Pons (tissue), 1 donor: ENCODE measurements at regions not wholly inside any gene's neighbourhood (a gene's known extent, or its start where the extent isn't known, plus 50 kb on each side); places are given as distances from the start of the nearest gene placed in this dataset.
A peak's percentile ranks its signal among the peaks of the same experiment; 100 is the strongest.

ENCODE experiments used
- DNase-seq: peaks from one replicate; pipeline ENCODE4 v3.0.0-alpha.2; 2016; ENCODE audit warnings: low spot score

- no peak for DNase-seq
Measured at GRCh38 chr5:3362606-3362910, 233.1 kb upstream of the IRX1 start.

GRCh38 chr5:3361811-3362605, 233.6 kb upstream of the IRX1 start:
- DNase-seq, result no peak

- peak; percentile 2 for DNase-seq
Measured at GRCh38 chr5:3359642-3360041, 236.0 kb upstream of the IRX1 start.

GRCh38 chr5:3357291-3357690, 238.3 kb upstream of the IRX1 start:
- DNase-seq, result no peak

- DNase-seq, result no peak
Measured at GRCh38 chr5:3356016-3356415, 239.6 kb upstream of the IRX1 start.

GRCh38 chr5:3355126-3355525, 240.5 kb upstream of the IRX1 start:
- DNase-seq, result no peak

GRCh38 chr5:3354606-3355005, 241.0 kb upstream of the IRX1 start:
- DNase-seq, result no peak

- no peak for DNase-seq
Measured at GRCh38 chr5:3353561-3353960, 242.1 kb upstream of the IRX1 start.

- DNase-seq, result no peak
Measured at GRCh38 chr5:3352711-3353110, 242.9 kb upstream of the IRX1 start.

GRCh38 chr5:3351581-3352442, 243.8 kb upstream of the IRX1 start:
- DNase-seq, result no peak

GRCh38 chr5:3350781-3351180, 244.9 kb upstream of the IRX1 start:
- DNase-seq, result no peak

- no peak for DNase-seq
Measured at GRCh38 chr5:3349704-3350565, 245.7 kb upstream of the IRX1 start.

GRCh38 chr5:3348576-3349535, 246.8 kb upstream of the IRX1 start:
- no peak for DNase-seq

GRCh38 chr5:3347741-3348140, 247.9 kb upstream of the IRX1 start:
- no peak for DNase-seq

GRCh38 chr5:3346111-3346820, 249.4 kb upstream of the IRX1 start:
- DNase-seq, result no peak

GRCh38 chr5:3345195-3345594, 250.4 kb upstream of the IRX1 start:
- DNase-seq, result no peak

- no peak for DNase-seq
Measured at GRCh38 chr5:3344671-3345070, 251.0 kb upstream of the IRX1 start.

GRCh38 chr5:3343911-3344310, 251.7 kb upstream of the IRX1 start:
- DNase-seq, result no peak

- no peak for DNase-seq
Measured at GRCh38 chr5:3343211-3343610, 252.4 kb upstream of the IRX1 start.

GRCh38 chr5:3342271-3343100, 253.1 kb upstream of the IRX1 start:
- no peak for DNase-seq
